GM23338 (cell line): ENCODE measurements at regions not wholly inside any gene's neighbourhood (a gene's known extent, or its start where the extent isn't known, plus 50 kb on each side); places are given as distances from the start of the nearest gene placed in this dataset.

Experiments used
- ATAC-seq: fragments of 200-7000 bp; cut with Tn5 transposase; 3 replicates; pipeline ENCODE4 v1.9.1; 2020
- DNase-seq: peaks from one replicate; pipeline ENCODE4 v3.0.0-alpha.2; 2015; ENCODE audit warnings: low spot score
- H2AFZ ChIP-seq: fragments of 200-600 bp; sonication (generic); 2 replicates; pipeline ENCODE4 v1.8.0; 2016; ENCODE audit warnings: antibody characterized with exemption, mild to moderate bottlenecking, moderate library complexity
- H3F3A ChIP-seq: fragments of 200-600 bp; sonication (generic); replicated peaks from 2 replicates; pipeline ENCODE4 v1.8.0; 2017; ENCODE audit warnings: antibody characterized with exemption, mixed run types, low read depth
- H3K27ac ChIP-seq: fragments of 200-600 bp; sonication (generic); 2 replicates; pipeline ENCODE4 v1.6.1; 2016; ENCODE audit warnings: low read depth
- H3K27me3 ChIP-seq: fragments of 200-600 bp; sonication (generic); 2 replicates; pipeline ENCODE4 v1.8.0; 2016; ENCODE audit warnings: mild to moderate bottlenecking, mixed run types, moderate library complexity; ENCODE audit not compliant: insufficient read depth
- H3K36me3 ChIP-seq: fragments of 200-600 bp; sonication (generic); 2 replicates; pipeline ENCODE4 v1.8.0; 2016; ENCODE audit warnings: mild to moderate bottlenecking; ENCODE audit not compliant: insufficient read depth
- H3K4me1 ChIP-seq: fragments of 200-600 bp; sonication (generic); 2 replicates; pipeline ENCODE4 v1.8.0; 2016; ENCODE audit warnings: mild to moderate bottlenecking, moderate library complexity; ENCODE audit not compliant: insufficient read depth
- H3K4me2 ChIP-seq: fragments of 200-600 bp; sonication (generic); 2 replicates; pipeline ENCODE4 v1.7.1; 2017; ENCODE audit warnings: mixed run types
- H3K4me3 ChIP-seq: fragments of 200-600 bp; sonication (generic); 2 replicates; pipeline ENCODE4 v1.6.1; 2016; ENCODE audit warnings: mixed run types
- H3K79me2 ChIP-seq: fragments of 200-600 bp; sonication (generic); replicated peaks from 2 replicates; pipeline ENCODE4 v1.8.0; 2017; ENCODE audit warnings: mild to moderate bottlenecking; ENCODE audit not compliant: insufficient read depth
- H3K9me2 ChIP-seq: fragments of 200-600 bp; sonication (generic); 2 replicates; pipeline ENCODE4 v1.8.0; 2017; ENCODE audit not compliant: insufficient read depth
- H4K20me1 ChIP-seq: fragments of 200-600 bp; sonication (generic); replicated peaks from 2 replicates; pipeline ENCODE4 v1.8.0; 2017; ENCODE audit warnings: mild to moderate bottlenecking; ENCODE audit not compliant: insufficient read depth
- H3K27ac Mint-ChIP-seq: 2 replicates; pipeline ENCODE4 v1.8.0; 2020; ENCODE audit warnings: inconsistent platforms, mild to moderate bottlenecking, moderate library complexity, mixed read lengths
- H3K27me3 Mint-ChIP-seq: 3 replicates; pipeline ENCODE4 v1.8.0; 2022; ENCODE audit warnings: low read depth, mild to moderate bottlenecking, moderate library complexity, mixed read lengths, inconsistent platforms; ENCODE audit not compliant: insufficient read depth, poor library complexity
- H3K36me3 Mint-ChIP-seq: 3 replicates; pipeline ENCODE4 v1.8.0; 2021; ENCODE audit warnings: low read depth, mild to moderate bottlenecking, inconsistent platforms, moderate library complexity, mixed read lengths
- H3K4me1 Mint-ChIP-seq: 3 replicates; pipeline ENCODE4 v1.8.0; 2020; ENCODE audit warnings: mild to moderate bottlenecking, inconsistent platforms, mixed read lengths
- H3K4me3 Mint-ChIP-seq: 3 replicates; pipeline ENCODE4 v1.8.0; 2021; ENCODE audit warnings: moderate library complexity, mild to moderate bottlenecking, inconsistent platforms, mixed read lengths
- H3K9me3 Mint-ChIP-seq: 3 replicates; pipeline ENCODE4 v1.8.0; 2020; ENCODE audit warnings: moderate library complexity, mild to moderate bottlenecking, inconsistent platforms, mixed read lengths
- CREB1 ChIP-seq: fragments of 250-450 bp; sonication (Bioruptor Pico); IDR thresholded peaks from 2 replicates; pipeline ENCODE4 v1.5.0; 2020; ENCODE audit warnings: low read depth, mild to moderate bottlenecking, moderate library complexity
- CTCF ChIP-seq, 2 experiments: fragments of 200-600 bp in 1 of 2; sonication (generic) in 1 of 2; conservative IDR thresholded peaks; 2 replicates each; pipeline versions ENCODE4 v1.5.1 to v1.6.1; 2016 to 2017; ENCODE audit warnings: antibody characterized with exemption in 2 of 2, low read depth in 2 of 2, mild to moderate bottlenecking in 2 of 2, moderate library complexity in 1 of 2
- ETS1 ChIP-seq: IDR thresholded peaks from 2 replicates; pipeline ENCODE4 v1.6.1; 2016; ENCODE audit warnings: antibody characterized with exemption
- EZH2 ChIP-seq: fragments of 200-600 bp; sonication (generic); IDR thresholded peaks from one replicate; pipeline ENCODE4 v1.8.0; 2017; ENCODE audit warnings: antibody characterized with exemption, mild to moderate bottlenecking, low read depth; ENCODE audit not compliant: unreplicated experiment
- EZH2phosphoT487 ChIP-seq: fragments of 200-600 bp; sonication (generic); IDR thresholded peaks from one replicate; pipeline ENCODE4 v1.8.1; 2018; ENCODE audit warnings: antibody characterized with exemption; ENCODE audit not compliant: unreplicated experiment
- JUNB ChIP-seq: IDR thresholded peaks from one replicate; pipeline ENCODE4 v1.6.1; 2016; ENCODE audit warnings: antibody characterized with exemption; ENCODE audit not compliant: unreplicated experiment
- NANOG ChIP-seq: IDR thresholded peaks from 2 replicates; pipeline ENCODE4 v1.6.1; 2016; ENCODE audit warnings: antibody characterized with exemption, borderline replicate concordance
- STAT1 ChIP-seq: IDR thresholded peaks from one replicate; pipeline ENCODE4 v1.6.1; 2016; ENCODE audit warnings: antibody characterized with exemption; ENCODE audit not compliant: unreplicated experiment
- ZNF114 ChIP-seq: fragments of 250-450 bp; sonication (Bioruptor Pico); IDR thresholded peaks from 2 replicates; pipeline ENCODE4 v1.5.0; 2020; ENCODE audit warnings: mild to moderate bottlenecking, moderate library complexity
- ZNF331 ChIP-seq: fragments of 250-450 bp; sonication (Bioruptor Pico); IDR thresholded peaks from 2 replicates; pipeline ENCODE4 v1.5.0; 2020; ENCODE audit warnings: low read depth, mild to moderate bottlenecking, moderate library complexity

GRCh38 chr5:167171056-167171455, 1120.4 kb upstream of the WWC1 start (continued):
- TF ChIP-seq EZH2, result no peak
- TF ChIP-seq CTCF (conservative IDR thresholded peaks at IDR 0.05; ENCODE audit: low read depth in 2 of 2), result no peak
- no peak for TF ChIP-seq STAT1
- TF ChIP-seq ZNF331 (CRISPR knock-in tag), result no peak

GRCh38 chr5:167177736-167178135, 1113.7 kb upstream of the WWC1 start:
- Mint-ChIP-seq H3K9me3 (no peaks in the 10 kb centered on the region), H3K4me3 (no peak overlapping the region), H3K36me3 (no peaks in the 10 kb centered on the region), H3K4me1 (peaks cover 18% of the 10 kb centered on the region), H3K27ac (no peak overlapping the region), H3K27me3 (peaks cover 2% of the 10 kb centered on the region)
- no peaks in the 10 kb centered on the region for H3K36me3 ChIP-seq
- H3K79me2 ChIP-seq, result no peaks in the 10 kb centered on the region
- H3K27ac ChIP-seq, result no peak overlapping the region
- no peaks in the 10 kb centered on the region for H3F3A ChIP-seq
- DNase-seq (no peak), ATAC-seq (no peak)
- no peak overlapping the region for H2AFZ ChIP-seq
- peaks cover 15% of the 10 kb centered on the region for H3K4me1 ChIP-seq
- no peaks in the 10 kb centered on the region for H3K27me3 ChIP-seq
- TF ChIP-seq EZH2 (no peak), NANOG (no peak), CREB1 (CRISPR knock-in tag) (no peak), STAT1 (no peak), EZH2phosphoT487 (no peak), CTCF (conservative IDR thresholded peaks at IDR 0.05; ENCODE audit: low read depth in 2 of 2) (no peak), ZNF331 (CRISPR knock-in tag) (no peak), ZNF114 (CRISPR knock-in tag) (no peak), ETS1 (no peak), JUNB (no peak)
- H3K4me3 ChIP-seq, result no peak overlapping the region
- no peaks in the 10 kb centered on the region for H3K9me2 ChIP-seq
- no peaks in the 10 kb centered on the region for H4K20me1 ChIP-seq
- H3K4me2 ChIP-seq, result no peak overlapping the region
